Upper lobe of left lung (tissue), 6 donors: ENCODE measurements at regions not wholly inside any gene's neighbourhood (a gene's known extent, or its start where the extent isn't known, plus 50 kb on each side); places are given as distances from the start of the nearest gene placed in this dataset.

Experiments
- ATAC-seq, 2 donors: fragments of 200-7000 bp; cut with Tn5 transposase; one replicate each; pipeline ENCODE4 v1.9.1; 2022; ENCODE audit warnings: mild to moderate bottlenecking in 2 of 2, moderate library complexity in 2 of 2; ENCODE audit not compliant: low FRiP score in 2 of 2
- DNase-seq, 2 donors: peaks; one replicate each; pipeline ENCODE4 v3.0.0-alpha.2; 2019 to 2020
- H3K27ac ChIP-seq, 4 donors: fragments of 200-600 bp; sonication (generic); one replicate each; pipeline ENCODE4 v1.5.1; 2016 to 2019
- H3K27me3 ChIP-seq, 4 donors: fragments of 200-600 bp; sonication (generic); one replicate each; pipeline ENCODE4 v1.5.1; 2017 to 2019
- H3K36me3 ChIP-seq, 4 donors: fragments of 200-600 bp; sonication (generic); one replicate each; pipeline ENCODE4 v1.5.1; 2016 to 2019
- H3K4me1 ChIP-seq, 4 donors: fragments of 200-600 bp; sonication (generic); one replicate each; pipeline ENCODE4 v1.5.1; 2018 to 2019
- H3K4me3 ChIP-seq, 4 donors: fragments of 200-600 bp; sonication (generic); one replicate each; pipeline ENCODE4 v1.5.1; 2017 to 2019; ENCODE audit warnings: mild to moderate bottlenecking in 2 of 4, moderate library complexity in 1 of 4
- H3K9me3 ChIP-seq, 4 donors: fragments of 200-600 bp; sonication (generic); one replicate each; pipeline ENCODE4 v1.5.1; 2018 to 2019
- CTCF ChIP-seq, 6 experiments: fragments of 450-650 bp in 4 of 6; fragments of 200-600 bp in 2 of 6; sonication (generic) in 2 of 6; IDR thresholded peaks; one replicate each; pipeline ENCODE4 v1.5.1; 2016 to 2019; ENCODE audit warnings: antibody characterized with exemption in 6 of 6
- EP300 ChIP-seq, 4 donors: sonication (generic); formaldehyde crosslinking; IDR thresholded peaks; one replicate each; pipeline ENCODE4 v1.5.1; 2017; ENCODE audit warnings: antibody characterized with exemption in 4 of 4, control low read depth in 2 of 4
- POLR2A ChIP-seq, 4 donors: fragments of 450-650 bp; IDR thresholded peaks; one replicate each; pipeline ENCODE4 v1.5.1; 2016 to 2017; ENCODE audit warnings: antibody characterized with exemption in 4 of 4, mild to moderate bottlenecking in 2 of 4
- POLR2AphosphoS5 ChIP-seq, 2 donors: sonication (generic); formaldehyde crosslinking; IDR thresholded peaks; one replicate each; pipeline ENCODE4 v1.5.1; 2017; ENCODE audit warnings: antibody characterized with exemption in 2 of 2
- WGBS, 2 donors: methylation state at CpG; one replicate each; pipeline ENCODE4 v1.1.5; 2017 to 2018; 5-methylcytosine and 5-hydroxymethylcytosine counted together
- donor health status: DM: no; HTN: no; CAD: no; lungs with moderate emphysema.
- donor health status: DM: no; HTN: yes; CAD: no; lungs with severe emphysema.

GRCh38 chr1:47551971-47552528 lies 114.2 kb downstream of the FOXD2 start:
- Histone ChIP-seq H3K27me3 (no peaks in the 10 kb centered on the region), H3K27ac (no peak overlapping the region), H3K4me1 (peaks cover 0 to 13% (median 8%) of the 10 kb centered on the region in 4 donors), H3K4me3 (no peak overlapping the region), H3K36me3 (no peaks in the 10 kb centered on the region), H3K9me3 (no peaks in the 10 kb centered on the region)
- DNase-seq = no peak
- WGBS, 2 donors = 75 to 88% methylated on average over 3 to 4 of the region's 4 CpGs
- TF ChIP-seq POLR2A (IDR thresholded peaks at IDR 0.05) (no peak), POLR2AphosphoS5 (IDR thresholded peaks at IDR 0.05) (no peak), EP300 (IDR thresholded peaks at IDR 0.05) (no peak), CTCF (IDR thresholded peaks at IDR 0.05) (no peak)
- no peak for ATAC-seq

- no peaks in the 10 kb centered on the region for H3K9me3 ChIP-seq
- no peak for DNase-seq
- peaks cover 0 to 22% (median 12%) of the 10 kb centered on the region in 4 donors for H3K4me1 ChIP-seq
- no peaks in the 10 kb centered on the region for H3K27me3 ChIP-seq
- ATAC-seq = no peak
- H3K27ac ChIP-seq = no peak overlapping the region
- TF ChIP-seq CTCF (IDR thresholded peaks at IDR 0.05) (no peak), POLR2A (IDR thresholded peaks at IDR 0.05) (no peak), POLR2AphosphoS5 (IDR thresholded peaks at IDR 0.05) (no peak), EP300 (IDR thresholded peaks at IDR 0.05) (no peak)
- H3K4me3 ChIP-seq = no peak overlapping the region
- 90 to 100% methylated on average over 1 to 5 of the region's 5 CpGs for WGBS, 2 donors
- H3K36me3 ChIP-seq = no peaks in the 10 kb centered on the region
Observed at GRCh38 chr1:47554082-47554481, 116.2 kb downstream of the FOXD2 start.

GRCh38 chr1:47554901-47555300 lies 117.1 kb downstream of the FOXD2 start:
- 88 to 95% methylated on average over 1 of the region's 1 CpG for WGBS, 2 donors
- H3K27me3 ChIP-seq = no peaks in the 10 kb centered on the region
- no peaks in the 10 kb centered on the region for H3K9me3 ChIP-seq
- H3K27ac ChIP-seq = no peak overlapping the region
- no peak overlapping the region for H3K4me3 ChIP-seq
- H3K36me3 ChIP-seq = no peaks in the 10 kb centered on the region
- H3K4me1 ChIP-seq = peaks cover 0 to 22% (median 12%) of the 10 kb centered on the region in 4 donors
- ATAC-seq (no peak), DNase-seq (no peak)
- no peak for TF ChIP-seq POLR2AphosphoS5 (IDR thresholded peaks at IDR 0.05)
- no peak for TF ChIP-seq CTCF (IDR thresholded peaks at IDR 0.05)
- TF ChIP-seq EP300 (IDR thresholded peaks at IDR 0.05) = no peak
- no peak for TF ChIP-seq POLR2A (IDR thresholded peaks at IDR 0.05)

GRCh38 chr1:47555306-47555705 lies 117.5 kb downstream of the FOXD2 start:
- no peaks in the 10 kb centered on the region for H3K9me3 ChIP-seq
- no peak for TF ChIP-seq POLR2AphosphoS5 (IDR thresholded peaks at IDR 0.05)
- TF ChIP-seq EP300 (IDR thresholded peaks at IDR 0.05) = no peak
- TF ChIP-seq POLR2A (IDR thresholded peaks at IDR 0.05) = no peak
- no peak for TF ChIP-seq CTCF (IDR thresholded peaks at IDR 0.05)
- H3K27ac ChIP-seq = no peak overlapping the region
- H3K27me3 ChIP-seq = no peaks in the 10 kb centered on the region
- no peaks in the 10 kb centered on the region for H3K36me3 ChIP-seq
- WGBS, 2 donors = 64 to 77% methylated on average over 2 of the region's 2 CpGs
- DNase-seq (peak in 1 of 2 donors; percentile 61), ATAC-seq (no peak)
- H3K4me1 ChIP-seq = peaks cover 0 to 22% (median 12%) of the 10 kb centered on the region in 4 donors
- no peak overlapping the region for H3K4me3 ChIP-seq
